ENCODE measurements at regions not wholly inside any gene's neighbourhood (a gene's known extent, or its start where the extent isn't known, plus 50 kb on each side); places are given as distances from the start of the nearest gene placed in this dataset.
A peak's percentile ranks its signal among the peaks of the same experiment; 100 is the strongest.
"Not testable (repeated sequence)": the region's sequence is repeated elsewhere in the genome, so short reads cannot be mapped to it uniquely, and the experiment has no call there.

DNA sequence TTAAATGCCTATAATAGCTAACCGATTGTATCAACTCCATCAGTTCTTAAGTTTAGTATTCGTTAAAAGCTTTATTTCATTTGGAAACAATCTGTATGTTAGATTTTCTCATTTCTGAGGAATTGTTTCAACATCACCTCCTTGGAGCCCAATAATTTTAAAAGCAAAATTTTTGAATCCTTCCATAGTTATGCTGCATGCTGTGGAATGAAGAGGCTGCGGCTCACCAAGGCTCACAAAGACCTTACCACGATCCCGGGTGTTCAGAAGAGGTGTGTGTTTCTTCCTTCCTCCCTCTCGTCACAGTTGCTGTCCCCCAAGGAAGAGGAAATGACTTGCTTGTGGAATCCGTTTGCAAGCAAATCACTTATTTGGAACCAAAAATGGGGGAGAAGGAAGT lies 143.8 kb downstream of the FGF1 start:
- no peak for DNase-seq (ENCODE audit: low read depth in 2 of 2)

DNA sequence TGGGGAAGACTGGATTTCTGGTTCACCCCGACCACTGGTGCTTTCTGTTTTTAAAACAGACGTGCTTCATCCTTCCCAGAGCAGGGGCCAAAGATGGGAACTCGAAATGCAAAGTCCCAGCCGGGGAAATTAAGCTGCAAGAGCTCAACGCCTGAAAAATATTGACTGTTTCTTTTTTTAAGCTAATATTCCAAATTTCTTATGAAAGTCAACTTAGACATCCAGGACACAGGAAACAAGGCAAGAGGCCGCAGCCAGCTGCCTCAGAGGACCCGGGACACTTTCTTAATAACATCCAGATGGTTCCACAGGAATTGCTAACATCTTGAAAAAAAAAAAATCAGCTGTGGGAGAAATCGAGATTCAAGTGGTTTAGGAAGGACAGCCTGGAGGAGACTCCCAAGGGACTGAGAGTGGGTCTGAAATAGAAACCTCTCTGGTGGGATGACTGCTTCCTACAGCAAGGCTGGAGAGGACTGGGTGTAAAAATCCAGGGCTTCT lies 144.9 kb downstream of the FGF1 start:
- DNase-seq (ENCODE audit: low read depth in 2 of 2) = no peak

GRCh38 chr5:142539154-142539740 lies 146.6 kb downstream of the FGF1 start:
- no peak for DNase-seq (ENCODE audit: low read depth in 2 of 2)

- peak in 1 of 2 donors; percentile 11 for DNase-seq (ENCODE audit: low read depth in 2 of 2)
These were observed 148.0 kb downstream of the FGF1 start for GRCh38 chr5:142537938-142538337.

GRCh38 chr5:142532781-142533176 lies 153.1 kb downstream of the FGF1 start:
- DNase-seq (ENCODE audit: low read depth in 2 of 2) = no peak

DNA sequence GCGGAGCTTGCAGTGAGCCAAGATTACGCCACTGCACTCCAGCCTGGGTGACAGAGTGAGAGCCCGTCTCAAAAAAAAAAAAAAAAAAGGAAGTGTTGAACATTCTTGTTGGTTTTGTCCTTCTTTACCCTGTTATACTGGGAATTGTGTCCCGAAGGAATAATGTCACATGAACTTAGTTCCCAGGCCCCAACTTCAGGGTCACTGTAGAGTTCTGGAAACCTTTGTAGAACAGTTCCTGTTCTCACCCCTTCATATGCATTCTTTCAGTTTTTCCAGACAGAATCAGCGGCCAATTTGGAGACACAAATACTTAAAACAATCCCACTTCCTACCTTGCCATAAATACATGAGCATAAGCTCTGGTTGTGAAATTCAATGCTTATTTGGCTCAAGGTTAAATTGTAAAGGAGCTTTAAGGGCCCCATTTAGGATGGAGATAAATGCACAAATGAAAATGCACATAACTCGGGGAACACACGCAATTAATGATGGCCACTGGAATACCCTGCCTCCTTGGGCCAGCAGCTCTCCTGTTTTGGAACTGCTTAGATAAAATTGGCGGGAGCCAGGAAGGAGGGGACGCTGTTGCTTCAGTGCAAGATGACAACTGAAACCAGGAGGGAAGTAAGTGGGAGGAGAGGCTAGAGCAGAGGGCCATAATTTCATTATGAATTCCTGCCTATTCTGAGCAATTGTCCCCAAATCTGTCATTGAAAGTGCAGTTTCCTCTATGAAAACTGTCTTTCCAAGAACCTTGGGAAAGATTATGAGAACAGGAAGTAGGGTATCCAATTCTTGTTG lies 153.7 kb downstream of the FGF1 start:
- no peak for DNase-seq (ENCODE audit: low read depth in 2 of 2)

- DNase-seq (ENCODE audit: low read depth in 2 of 2) = no peak
These were observed 155.0 kb downstream of the FGF1 start for GRCh38 chr5:142530904-142531303.

DNA sequence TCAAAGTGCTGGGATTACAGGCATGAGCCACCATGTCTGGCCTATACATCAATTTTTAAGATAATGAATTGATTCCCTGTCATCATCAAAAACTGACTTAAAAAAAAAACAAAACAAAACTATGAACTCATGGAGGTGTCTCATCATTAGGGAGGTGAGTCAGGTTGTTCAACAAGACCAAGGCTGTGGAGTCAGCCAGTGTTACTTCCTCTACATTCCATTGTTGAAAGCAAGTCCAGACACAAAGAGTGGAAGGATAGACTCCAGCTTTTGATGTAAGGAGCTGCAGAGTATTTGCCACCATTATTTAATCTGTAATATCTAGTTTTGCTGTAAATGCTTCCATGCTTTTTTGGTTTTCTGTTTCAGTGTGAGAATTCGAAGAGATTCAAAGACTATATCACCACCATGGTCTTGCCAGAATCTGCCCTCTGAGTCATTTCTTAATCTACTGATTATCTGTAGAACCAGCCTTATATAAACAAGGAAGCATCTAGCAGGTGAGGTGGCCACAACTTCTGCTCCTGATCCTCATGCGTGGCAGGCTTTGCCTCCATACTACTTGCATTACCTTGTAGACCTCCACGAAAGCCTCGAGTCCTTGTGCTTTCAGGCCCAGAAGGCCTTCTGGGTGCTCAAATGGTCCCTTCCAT lies 156.1 kb downstream of the FGF1 start:
- no peak for DNase-seq (ENCODE audit: low read depth in 2 of 2)

DNA sequence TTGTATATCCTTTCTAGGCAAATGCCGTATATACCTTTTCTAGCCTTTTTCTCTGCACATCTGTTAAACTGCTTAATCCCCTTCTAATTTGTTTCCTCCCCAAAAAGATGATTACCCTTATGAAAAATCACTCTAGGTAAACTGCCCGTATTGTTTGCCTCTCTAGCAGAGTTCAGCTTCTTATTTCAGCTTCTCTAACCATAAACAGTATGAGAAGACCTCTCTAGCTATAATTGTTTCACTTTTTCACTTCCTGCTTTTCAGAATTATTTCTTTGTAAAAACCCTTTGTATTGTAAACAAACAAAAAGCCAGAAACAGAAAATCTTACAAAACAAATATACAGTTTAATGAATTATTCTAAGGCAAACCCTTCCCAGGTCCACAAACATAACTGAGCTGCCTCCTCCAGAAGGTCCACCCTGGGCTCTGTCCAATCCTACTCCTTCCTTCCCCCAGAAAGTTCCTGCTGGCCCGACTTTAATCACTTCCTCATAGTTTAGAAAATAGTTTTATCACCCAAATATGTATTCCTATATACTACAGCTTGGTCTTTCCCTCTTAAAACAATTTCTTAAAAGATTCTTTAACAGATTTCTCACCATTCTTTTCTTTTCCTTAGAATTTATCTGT lies 158.1 kb downstream of the FGF1 start:
- no peak for DNase-seq (ENCODE audit: low read depth in 2 of 2)

- no peak for DNase-seq (ENCODE audit: low read depth in 2 of 2)
These were observed 158.7 kb downstream of the FGF1 start for GRCh38 chr5:142527234-142527633.

GRCh38 chr5:142522983-142523382 lies 162.9 kb downstream of the FGF1 start:
- DNase-seq (ENCODE audit: low read depth in 2 of 2) = no peak

DNA sequence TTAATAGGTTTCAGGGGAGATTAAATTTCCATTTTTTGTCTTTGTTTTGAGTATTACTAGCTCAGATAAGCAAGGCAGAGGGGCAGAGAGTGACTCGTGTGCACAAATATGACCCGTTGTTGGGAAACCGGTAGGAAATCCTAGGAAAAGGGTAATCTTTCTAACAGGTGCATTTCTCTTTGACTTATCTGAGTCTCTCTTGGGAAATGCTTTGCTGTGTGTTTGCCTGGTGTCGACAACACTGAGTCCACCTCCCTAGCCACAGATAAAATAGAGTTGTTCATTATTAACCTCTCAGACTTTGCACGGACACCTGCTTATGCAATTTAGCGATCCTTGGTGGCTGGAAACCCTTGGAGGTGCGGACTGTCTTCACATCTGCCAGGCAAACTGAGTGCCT lies 164.2 kb downstream of the FGF1 start:
- no peak for DNase-seq (ENCODE audit: low read depth in 2 of 2)

GRCh38 chr5:142520885-142521284 lies 165.0 kb downstream of the FGF1 start:
- DNase-seq (ENCODE audit: low read depth in 2 of 2) = no peak

- not testable (repeated sequence) for DNase-seq (ENCODE audit: low read depth in 2 of 2)
These were observed 166.0 kb downstream of the FGF1 start for GRCh38 chr5:142519913-142520312.

DNA sequence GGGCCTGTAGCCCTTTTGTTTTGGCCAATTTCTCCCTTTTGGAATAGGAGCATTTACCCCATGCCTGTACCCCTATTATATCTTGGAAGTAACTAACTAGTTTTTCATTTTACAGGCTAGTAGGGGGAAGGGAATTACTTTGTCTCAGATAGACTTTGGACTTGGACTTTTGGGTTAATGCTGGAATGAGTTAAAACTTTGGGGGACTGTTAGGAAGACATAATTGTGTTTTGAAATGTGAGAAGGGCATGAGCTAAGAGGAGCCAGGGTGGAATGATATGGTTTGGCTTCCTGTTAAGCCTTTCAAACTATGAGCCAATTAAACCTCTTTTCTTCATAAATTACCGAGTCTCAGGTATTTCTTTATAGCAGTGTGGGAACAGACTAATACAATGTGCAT lies 168.1 kb downstream of the FGF1 start:
- no peak for DNase-seq (ENCODE audit: low read depth in 2 of 2)

- no peak for DNase-seq (ENCODE audit: low read depth in 2 of 2)
These were observed 169.2 kb downstream of the FGF1 start for GRCh38 chr5:142516732-142517131.

DNA sequence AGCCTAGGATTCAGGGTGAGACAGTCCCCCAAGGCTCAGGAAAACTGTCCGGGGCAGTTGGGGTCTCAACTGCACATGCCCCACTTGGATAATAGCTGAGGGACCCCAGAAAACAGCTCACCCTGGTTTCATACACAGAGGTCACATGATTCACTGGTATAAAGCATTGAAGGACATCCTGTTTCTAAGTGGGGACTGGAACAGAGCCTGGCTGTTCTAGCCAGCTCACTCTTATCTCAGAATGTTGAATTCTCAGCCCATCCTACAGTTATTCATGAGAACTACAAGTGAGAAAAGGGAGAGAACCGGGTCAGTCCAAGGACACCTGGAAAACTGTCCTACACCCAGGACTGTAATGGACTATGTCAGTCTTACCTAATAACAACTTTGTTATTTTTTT lies 170.9 kb downstream of the FGF1 start:
- DNase-seq (ENCODE audit: low read depth in 2 of 2) = no peak

DNA sequence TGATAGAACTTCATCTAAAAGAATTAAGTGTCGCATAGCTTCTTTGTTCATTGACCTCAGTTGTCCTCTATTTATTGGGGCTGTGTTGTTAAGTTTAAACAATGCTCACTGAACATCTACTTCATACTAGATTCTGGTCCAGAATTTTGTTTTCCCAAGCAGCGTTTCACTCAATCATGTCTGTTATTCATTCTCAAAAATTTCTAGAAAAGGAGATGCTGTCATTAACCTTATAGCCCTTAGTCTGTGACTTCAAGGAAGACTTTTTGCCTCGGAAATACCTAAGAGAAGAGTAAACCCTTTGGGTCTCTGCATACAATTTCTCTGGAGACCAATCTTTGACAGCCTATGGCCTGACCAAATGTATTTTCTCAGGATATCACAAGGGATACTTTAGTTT lies 171.7 kb downstream of the FGF1 start:
- no peak for DNase-seq (ENCODE audit: low read depth in 2 of 2)

DNA sequence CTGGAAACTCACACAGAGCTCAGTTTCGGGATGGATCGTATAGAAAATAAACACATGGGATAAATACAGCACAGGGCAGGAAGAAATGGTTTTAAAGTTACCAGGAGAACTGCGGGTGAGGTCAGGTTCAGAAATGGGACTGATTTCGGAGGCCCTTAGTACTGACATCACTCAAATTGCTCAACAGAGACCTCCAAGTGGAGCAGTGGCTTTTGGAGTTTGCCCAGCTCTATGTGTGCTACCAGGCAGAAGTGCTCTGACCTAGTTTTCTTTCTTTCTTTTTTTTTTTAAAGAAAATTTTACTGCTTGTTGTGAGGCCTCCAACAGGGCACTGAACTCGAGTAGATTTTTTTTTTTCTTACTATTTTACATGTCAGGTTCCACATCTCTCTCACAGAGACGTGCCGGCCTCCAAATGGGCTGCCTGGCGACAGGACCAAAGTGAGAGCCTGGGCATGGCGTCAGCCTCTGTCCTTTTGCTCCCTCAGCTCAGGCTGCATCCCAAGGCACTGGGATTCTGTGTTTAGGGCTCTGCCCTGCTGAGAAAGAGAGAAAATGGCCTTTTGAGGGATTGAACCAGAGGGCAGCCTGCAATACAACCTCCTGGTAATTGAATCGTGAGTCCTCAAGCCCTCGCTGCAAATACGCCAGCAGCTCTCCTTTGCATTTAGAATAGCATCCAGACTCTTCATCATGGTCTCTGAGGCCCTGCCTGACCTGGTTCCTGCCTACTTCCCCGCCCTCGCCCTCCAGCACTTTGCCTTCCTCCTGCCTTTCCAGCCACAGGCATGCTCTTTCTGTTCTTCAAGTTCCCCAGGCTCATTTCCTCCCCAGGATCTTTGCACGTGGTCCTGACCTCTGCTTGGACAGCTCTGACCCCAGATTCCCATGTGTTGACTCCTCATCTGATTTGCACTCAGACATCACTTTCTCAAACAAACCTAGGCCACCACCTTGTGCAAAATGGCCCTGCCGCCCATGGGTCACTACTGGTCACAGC lies 173.5 kb downstream of the FGF1 start:
- DNase-seq (ENCODE audit: low read depth in 2 of 2) = no peak

DNA sequence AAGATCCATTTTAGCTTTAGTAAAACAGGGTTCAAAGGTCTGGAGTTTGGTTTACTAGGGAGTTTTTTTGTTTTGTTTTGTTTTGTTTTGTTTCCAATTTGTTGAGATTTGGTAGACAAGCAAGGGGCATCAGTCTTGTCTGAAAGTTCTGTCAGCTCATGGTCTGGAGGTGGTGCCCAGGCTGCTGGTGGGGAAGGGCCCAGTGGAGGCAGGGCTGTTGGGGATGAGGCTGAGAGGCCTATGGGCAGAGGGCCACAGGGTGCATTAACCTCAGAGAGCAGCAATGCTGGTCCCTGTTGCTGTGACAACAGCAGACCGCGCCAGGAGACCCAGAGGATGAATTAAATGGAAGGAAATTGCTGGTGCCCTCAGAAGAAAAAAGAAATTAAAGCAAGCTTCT lies 174.5 kb downstream of the FGF1 start:
- DNase-seq (ENCODE audit: low read depth in 2 of 2) = no peak

GRCh38 chr5:142509026-142509425 lies 176.9 kb downstream of the FGF1 start:
- no peak for DNase-seq (ENCODE audit: low read depth in 2 of 2)
